WTC11 (cell line): ENCODE measurements at regions not wholly inside any gene's neighbourhood (a gene's known extent, or its start where the extent isn't known, plus 50 kb on each side); places are given as distances from the start of the nearest gene placed in this dataset.

Experiments
- EMX1 ChIP-seq: fragments of 250-450 bp; sonication (Bioruptor Pico); IDR thresholded peaks from 2 replicates; pipeline ENCODE4 v1.8.0; 2021; ENCODE audit warnings: mild to moderate bottlenecking
- FOXJ3 ChIP-seq: sonication (generic); formaldehyde crosslinking; IDR thresholded peaks from 2 replicates; pipeline ENCODE4 v1.9.0; 2021; ENCODE audit warnings: missing genetic modification reagents, mild to moderate bottlenecking, borderline replicate concordance
- NR1H2 ChIP-seq: sonication (generic); formaldehyde crosslinking; IDR thresholded peaks from 2 replicates; pipeline ENCODE4 v1.9.0; 2021; ENCODE audit warnings: mild to moderate bottlenecking, moderate library complexity, missing genetic modification reagents
- SMAD4 ChIP-seq: sonication (generic); formaldehyde crosslinking; IDR thresholded peaks from 2 replicates; pipeline ENCODE4 v1.8.0; 2022; ENCODE audit warnings: mild to moderate bottlenecking, missing genetic modification reagents
- TEAD4 ChIP-seq: sonication (generic); formaldehyde crosslinking; IDR thresholded peaks from 2 replicates; pipeline ENCODE4 v1.8.0; 2022; ENCODE audit warnings: mild to moderate bottlenecking, missing genetic modification reagents
- ZNF263 ChIP-seq: sonication (generic); formaldehyde crosslinking; IDR thresholded peaks from 2 replicates; pipeline ENCODE4 v1.8.1; 2022; ENCODE audit warnings: low read depth, mild to moderate bottlenecking, moderate library complexity, missing genetic modification reagents
- TF ChIP-seq, protein P1 (sequence below): fragments of 200-600 bp; IDR thresholded peaks from 2 replicates; pipeline ENCODE4 v1.8.0; 2022; ENCODE audit warnings: antibody characterized with exemption
- TF ChIP-seq, protein P2 (sequence below): sonication (generic); formaldehyde crosslinking; IDR thresholded peaks from 2 replicates; pipeline ENCODE4 v1.8.0; 2023; ENCODE audit warnings: missing genetic modification reagents, mild to moderate bottlenecking, borderline replicate concordance
- TF ChIP-seq, protein P3 (sequence below): sonication (generic); formaldehyde crosslinking; conservative IDR thresholded peaks from 2 replicates; pipeline ENCODE4 v1.8.1; 2022; ENCODE audit warnings: mild to moderate bottlenecking, missing genetic modification reagents

DNA sequence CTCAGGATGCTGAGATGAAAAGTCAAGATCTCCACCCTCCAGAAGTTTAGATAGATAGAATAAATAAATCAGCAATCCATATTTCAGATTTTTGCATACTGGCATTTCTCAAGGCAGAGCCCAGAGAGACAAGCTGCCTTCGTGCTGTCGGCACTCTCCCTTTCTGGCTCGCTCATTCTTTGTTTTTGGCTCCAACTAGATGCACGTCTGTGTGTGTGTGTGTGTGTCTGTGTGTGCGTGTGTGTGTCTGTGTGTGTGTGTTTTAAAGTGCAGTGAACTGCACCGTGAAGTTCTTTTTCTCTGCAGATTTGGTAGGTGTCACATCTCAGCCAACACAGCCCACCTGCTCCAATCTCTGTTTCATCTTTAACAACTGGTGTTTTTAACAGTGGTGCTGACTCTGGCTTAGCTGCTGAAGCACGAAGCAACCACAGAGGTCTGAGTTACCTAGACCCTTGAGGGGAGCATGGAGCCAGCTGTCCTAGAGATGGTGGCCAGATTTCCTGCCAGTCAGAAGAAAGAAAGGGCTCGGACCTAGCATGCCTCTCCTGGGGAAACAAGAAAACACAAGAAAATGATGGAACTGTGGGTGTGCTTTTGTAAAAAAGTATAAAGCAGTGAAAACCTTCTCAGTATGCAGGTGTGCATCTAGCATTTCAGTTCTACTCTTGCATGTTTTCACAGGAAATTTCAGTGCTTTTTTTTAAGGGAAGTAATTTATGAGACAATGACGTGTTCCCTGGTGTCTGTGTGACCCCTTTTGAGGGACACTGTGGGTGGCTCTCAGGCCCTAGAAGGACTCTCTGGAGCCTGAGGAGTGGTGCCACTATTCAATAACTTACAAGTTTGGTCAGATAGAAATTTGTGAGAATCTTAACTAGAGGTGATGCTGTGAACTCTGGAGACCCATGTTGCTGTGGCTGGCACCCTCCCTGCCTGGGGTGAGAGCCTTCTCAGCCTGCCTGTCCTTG is 364.3 kb downstream of the RNF144A start:
- no peak for TF ChIP-seq FOXJ3 (CRISPR knock-in tag)
- no peak for TF ChIP-seq TEAD4 (CRISPR knock-in tag)
- TF ChIP-seq ZNF263: no peak
- TF ChIP-seq EMX1 (CRISPR knock-in tag): no peak
- no peak for TF ChIP-seq SMAD4 (CRISPR knock-in tag)
- TF ChIP-seq, protein P1, sequence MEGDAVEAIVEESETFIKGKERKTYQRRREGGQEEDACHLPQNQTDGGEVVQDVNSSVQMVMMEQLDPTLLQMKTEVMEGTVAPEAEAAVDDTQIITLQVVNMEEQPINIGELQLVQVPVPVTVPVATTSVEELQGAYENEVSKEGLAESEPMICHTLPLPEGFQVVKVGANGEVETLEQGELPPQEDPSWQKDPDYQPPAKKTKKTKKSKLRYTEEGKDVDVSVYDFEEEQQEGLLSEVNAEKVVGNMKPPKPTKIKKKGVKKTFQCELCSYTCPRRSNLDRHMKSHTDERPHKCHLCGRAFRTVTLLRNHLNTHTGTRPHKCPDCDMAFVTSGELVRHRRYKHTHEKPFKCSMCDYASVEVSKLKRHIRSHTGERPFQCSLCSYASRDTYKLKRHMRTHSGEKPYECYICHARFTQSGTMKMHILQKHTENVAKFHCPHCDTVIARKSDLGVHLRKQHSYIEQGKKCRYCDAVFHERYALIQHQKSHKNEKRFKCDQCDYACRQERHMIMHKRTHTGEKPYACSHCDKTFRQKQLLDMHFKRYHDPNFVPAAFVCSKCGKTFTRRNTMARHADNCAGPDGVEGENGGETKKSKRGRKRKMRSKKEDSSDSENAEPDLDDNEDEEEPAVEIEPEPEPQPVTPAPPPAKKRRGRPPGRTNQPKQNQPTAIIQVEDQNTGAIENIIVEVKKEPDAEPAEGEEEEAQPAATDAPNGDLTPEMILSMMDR: no peak
- TF ChIP-seq, protein P2, sequence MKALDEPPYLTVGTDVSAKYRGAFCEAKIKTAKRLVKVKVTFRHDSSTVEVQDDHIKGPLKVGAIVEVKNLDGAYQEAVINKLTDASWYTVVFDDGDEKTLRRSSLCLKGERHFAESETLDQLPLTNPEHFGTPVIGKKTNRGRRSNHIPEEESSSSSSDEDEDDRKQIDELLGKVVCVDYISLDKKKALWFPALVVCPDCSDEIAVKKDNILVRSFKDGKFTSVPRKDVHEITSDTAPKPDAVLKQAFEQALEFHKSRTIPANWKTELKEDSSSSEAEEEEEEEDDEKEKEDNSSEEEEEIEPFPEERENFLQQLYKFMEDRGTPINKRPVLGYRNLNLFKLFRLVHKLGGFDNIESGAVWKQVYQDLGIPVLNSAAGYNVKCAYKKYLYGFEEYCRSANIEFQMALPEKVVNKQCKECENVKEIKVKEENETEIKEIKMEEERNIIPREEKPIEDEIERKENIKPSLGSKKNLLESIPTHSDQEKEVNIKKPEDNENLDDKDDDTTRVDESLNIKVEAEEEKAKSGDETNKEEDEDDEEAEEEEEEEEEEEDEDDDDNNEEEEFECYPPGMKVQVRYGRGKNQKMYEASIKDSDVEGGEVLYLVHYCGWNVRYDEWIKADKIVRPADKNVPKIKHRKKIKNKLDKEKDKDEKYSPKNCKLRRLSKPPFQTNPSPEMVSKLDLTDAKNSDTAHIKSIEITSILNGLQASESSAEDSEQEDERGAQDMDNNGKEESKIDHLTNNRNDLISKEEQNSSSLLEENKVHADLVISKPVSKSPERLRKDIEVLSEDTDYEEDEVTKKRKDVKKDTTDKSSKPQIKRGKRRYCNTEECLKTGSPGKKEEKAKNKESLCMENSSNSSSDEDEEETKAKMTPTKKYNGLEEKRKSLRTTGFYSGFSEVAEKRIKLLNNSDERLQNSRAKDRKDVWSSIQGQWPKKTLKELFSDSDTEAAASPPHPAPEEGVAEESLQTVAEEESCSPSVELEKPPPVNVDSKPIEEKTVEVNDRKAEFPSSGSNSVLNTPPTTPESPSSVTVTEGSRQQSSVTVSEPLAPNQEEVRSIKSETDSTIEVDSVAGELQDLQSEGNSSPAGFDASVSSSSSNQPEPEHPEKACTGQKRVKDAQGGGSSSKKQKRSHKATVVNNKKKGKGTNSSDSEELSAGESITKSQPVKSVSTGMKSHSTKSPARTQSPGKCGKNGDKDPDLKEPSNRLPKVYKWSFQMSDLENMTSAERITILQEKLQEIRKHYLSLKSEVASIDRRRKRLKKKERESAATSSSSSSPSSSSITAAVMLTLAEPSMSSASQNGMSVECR (CRISPR knock-in tag): no peak
- no peak for TF ChIP-seq NR1H2 (CRISPR knock-in tag)
- TF ChIP-seq, protein P3, sequence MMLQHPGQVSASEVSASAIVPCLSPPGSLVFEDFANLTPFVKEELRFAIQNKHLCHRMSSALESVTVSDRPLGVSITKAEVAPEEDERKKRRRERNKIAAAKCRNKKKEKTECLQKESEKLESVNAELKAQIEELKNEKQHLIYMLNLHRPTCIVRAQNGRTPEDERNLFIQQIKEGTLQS (CRISPR knock-in tag): no peak
